ENCODE measurements at regions not wholly inside any gene's neighbourhood (a gene's known extent, or its start where the extent isn't known, plus 50 kb on each side); places are given as distances from the start of the nearest gene placed in this dataset.

- no peak for TF ChIP-seq ZNF274 (IDR thresholded peaks at IDR 0.05; ENCODE audit: low read depth, low read length)
- TF ChIP-seq, protein P1, sequence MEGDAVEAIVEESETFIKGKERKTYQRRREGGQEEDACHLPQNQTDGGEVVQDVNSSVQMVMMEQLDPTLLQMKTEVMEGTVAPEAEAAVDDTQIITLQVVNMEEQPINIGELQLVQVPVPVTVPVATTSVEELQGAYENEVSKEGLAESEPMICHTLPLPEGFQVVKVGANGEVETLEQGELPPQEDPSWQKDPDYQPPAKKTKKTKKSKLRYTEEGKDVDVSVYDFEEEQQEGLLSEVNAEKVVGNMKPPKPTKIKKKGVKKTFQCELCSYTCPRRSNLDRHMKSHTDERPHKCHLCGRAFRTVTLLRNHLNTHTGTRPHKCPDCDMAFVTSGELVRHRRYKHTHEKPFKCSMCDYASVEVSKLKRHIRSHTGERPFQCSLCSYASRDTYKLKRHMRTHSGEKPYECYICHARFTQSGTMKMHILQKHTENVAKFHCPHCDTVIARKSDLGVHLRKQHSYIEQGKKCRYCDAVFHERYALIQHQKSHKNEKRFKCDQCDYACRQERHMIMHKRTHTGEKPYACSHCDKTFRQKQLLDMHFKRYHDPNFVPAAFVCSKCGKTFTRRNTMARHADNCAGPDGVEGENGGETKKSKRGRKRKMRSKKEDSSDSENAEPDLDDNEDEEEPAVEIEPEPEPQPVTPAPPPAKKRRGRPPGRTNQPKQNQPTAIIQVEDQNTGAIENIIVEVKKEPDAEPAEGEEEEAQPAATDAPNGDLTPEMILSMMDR (IDR thresholded peaks at IDR 0.05 in 2 of 3, conservative IDR thresholded peaks at IDR 0.05 in 1 of 3; ENCODE audit: borderline replicate concordance in 1 of 3, insufficient read depth in 1 of 3, low read depth in 2 of 3, low read length in 2 of 3) = no peak
- TF ChIP-seq POLR2AphosphoS5 (IDR thresholded peaks at IDR 0.05; ENCODE audit: low read depth, low read length) = no peak
- no peak for TF ChIP-seq TCF7L2 (IDR thresholded peaks at IDR 0.05; ENCODE audit: borderline replicate concordance, extremely low read depth, insufficient read depth, insufficient read length)
- no peak for TF ChIP-seq ZFX (IDR thresholded peaks at IDR 0.05)
- no peak for TF ChIP-seq YY1 (IDR thresholded peaks at IDR 0.05; ENCODE audit: extremely low read depth, insufficient replicate concordance, low read depth, low read length)
- TF ChIP-seq POLR2A (IDR thresholded peaks at IDR 0.05; ENCODE audit: borderline replicate concordance, extremely low read depth, insufficient read depth, insufficient read length) = no peak
- TF ChIP-seq SRF (IDR thresholded peaks at IDR 0.05; ENCODE audit: low read depth) = no peak
- TF ChIP-seq RAD21 (IDR thresholded peaks at IDR 0.05; ENCODE audit: low read depth) = no peak
- no peak for TF ChIP-seq EZH2 (IDR thresholded peaks at IDR 0.05)
- no peak for TF ChIP-seq EZH2phosphoT487 (IDR thresholded peaks at IDR 0.05; ENCODE audit: borderline replicate concordance)
Measured at GRCh38 chr16:52054326-52054725, 492.6 kb downstream of the TOX3 start.
